ENCODE measurements at regions not wholly inside any gene's neighbourhood (a gene's known extent, or its start where the extent isn't known, plus 50 kb on each side); places are given as distances from the start of the nearest gene placed in this dataset.
"Not testable (repeated sequence)": the region's sequence is repeated elsewhere in the genome, so short reads cannot be mapped to it uniquely, and the experiment has no call there.

GRCh38 chr2:110333114-110334095, 121.1 kb upstream of the MTLN start:
- TF ChIP-seq CTCF, POLR2A (IDR thresholded peaks at IDR 0.05): not testable (repeated sequence)

Measured in right lobe of liver (tissue), 4 donors.